GM12873 (cell line): ENCODE measurements at regions not wholly inside any gene's neighbourhood (a gene's known extent, or its start where the extent isn't known, plus 50 kb on each side); places are given as distances from the start of the nearest gene placed in this dataset.

Source experiments
- TF ChIP-seq, protein P1 (sequence below): IDR thresholded peaks from 2 replicates; pipeline ENCODE4 v1.5.1; 2012; ENCODE audit warnings: low read depth, mild to moderate bottlenecking, moderate library complexity, low read length, control low read depth; ENCODE audit not compliant: insufficient read depth; ENCODE audit errors: missing control alignments

DNA sequence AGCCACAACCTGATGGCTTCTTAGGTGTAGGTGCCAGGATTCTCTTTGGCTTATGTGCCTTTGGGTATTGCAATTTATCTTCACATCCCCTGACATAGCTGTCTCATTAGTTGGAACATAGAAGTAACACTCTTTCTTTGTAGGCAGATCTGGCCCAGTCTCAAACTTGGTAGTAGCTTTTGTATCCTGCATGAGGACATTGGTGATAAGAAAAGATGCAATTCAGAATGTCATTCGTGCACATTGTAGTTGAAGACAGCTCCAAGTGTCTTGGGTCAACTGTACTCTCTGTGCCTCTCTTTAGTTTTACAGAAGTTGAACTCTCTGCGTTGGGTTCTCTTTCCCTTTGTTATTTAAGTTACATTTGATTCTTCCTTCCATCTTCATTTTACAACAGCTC lies 69.6 kb upstream of the BCL11A start:
- TF ChIP-seq, protein P1, sequence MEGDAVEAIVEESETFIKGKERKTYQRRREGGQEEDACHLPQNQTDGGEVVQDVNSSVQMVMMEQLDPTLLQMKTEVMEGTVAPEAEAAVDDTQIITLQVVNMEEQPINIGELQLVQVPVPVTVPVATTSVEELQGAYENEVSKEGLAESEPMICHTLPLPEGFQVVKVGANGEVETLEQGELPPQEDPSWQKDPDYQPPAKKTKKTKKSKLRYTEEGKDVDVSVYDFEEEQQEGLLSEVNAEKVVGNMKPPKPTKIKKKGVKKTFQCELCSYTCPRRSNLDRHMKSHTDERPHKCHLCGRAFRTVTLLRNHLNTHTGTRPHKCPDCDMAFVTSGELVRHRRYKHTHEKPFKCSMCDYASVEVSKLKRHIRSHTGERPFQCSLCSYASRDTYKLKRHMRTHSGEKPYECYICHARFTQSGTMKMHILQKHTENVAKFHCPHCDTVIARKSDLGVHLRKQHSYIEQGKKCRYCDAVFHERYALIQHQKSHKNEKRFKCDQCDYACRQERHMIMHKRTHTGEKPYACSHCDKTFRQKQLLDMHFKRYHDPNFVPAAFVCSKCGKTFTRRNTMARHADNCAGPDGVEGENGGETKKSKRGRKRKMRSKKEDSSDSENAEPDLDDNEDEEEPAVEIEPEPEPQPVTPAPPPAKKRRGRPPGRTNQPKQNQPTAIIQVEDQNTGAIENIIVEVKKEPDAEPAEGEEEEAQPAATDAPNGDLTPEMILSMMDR, result no peak

DNA sequence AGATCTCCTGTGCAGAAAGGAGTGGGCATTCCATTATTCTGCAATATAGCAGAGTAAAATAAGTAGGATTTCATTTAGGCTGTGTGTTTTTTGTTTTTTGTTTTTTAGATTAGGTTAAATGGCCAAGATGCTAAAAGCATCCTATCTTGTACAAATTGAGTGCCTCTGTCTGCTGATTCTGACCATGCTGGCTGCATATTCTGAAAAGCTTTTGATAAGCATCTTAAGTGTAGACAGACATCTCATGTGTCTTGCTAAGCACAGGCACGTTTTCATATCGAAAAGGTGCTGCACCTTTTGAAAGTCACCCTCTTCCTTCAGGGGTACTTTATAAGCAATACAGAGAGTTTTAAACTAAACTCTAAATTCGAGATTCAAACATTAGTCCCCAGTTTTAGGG lies 74.0 kb upstream of the BCL11A start:
- TF ChIP-seq, protein P1, result no peak

DNA sequence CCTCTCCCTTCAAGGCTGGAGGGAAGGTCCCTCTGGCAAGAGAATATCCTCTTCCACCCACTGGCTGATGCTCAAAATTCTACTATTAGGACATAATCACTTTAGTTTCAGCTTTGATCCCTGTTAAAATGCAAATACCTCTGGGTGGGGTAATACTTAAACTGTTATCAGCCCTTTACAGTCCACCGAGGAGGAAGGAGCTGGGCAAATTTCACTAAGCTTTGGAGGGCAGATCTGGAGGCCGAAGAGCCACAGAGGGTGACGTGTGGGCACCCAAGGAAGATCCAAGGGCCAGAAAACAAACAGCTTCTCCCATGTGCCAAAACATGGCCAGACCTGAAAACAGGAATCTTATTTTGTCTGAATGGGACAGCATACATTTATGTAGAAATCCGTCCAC lies 74.6 kb upstream of the BCL11A start:
- TF ChIP-seq, protein P1, result no peak

DNA sequence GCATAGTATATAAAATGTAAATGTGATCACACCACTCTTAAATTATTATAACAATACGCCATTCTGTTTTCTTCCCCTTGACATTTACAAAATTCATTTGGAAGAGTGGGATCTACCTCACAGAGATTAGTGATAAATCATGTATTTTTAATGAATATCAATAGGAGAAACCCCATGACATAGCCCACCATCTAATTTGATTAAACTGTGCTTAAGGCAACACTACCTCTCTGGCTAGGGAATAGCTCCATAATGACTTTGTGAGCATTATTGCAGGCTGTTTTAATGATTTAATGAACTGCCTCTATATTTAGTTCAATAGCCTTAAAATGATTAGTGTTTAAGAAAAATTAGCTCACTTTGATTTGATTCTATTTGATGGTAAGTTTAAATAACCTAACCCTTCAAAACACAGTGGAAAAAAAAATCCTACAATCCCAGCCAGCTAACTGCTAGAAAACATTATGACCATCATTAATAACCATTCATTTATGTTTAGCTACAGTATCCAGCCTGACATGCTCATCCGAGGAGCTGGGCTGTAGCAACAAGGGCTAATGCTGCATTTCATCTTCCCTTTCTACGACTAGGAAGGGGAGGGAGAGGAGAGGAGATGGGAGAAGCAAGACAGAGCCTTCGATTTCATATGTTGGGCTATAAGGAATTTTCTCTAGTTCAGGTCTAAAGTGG lies 75.3 kb upstream of the BCL11A start:
- TF ChIP-seq, protein P1, result no peak

DNA sequence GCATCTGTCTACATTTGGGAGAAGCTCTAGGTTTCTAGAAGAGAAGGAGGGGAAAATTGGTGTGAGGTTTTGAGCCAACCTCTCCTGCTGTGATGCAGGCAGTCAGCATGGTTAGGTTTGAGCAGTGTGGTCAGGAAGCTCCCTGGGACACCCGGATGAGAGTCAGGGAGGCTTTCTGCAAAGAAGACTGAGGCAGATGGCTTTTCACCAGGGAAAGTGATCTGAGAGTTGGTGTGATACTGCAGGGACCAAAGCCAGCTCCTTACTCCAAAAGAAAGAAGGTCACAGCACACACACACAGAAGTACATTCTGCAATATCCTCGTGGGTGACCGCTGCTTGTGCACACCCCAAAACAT lies 75.8 kb upstream of the BCL11A start:
- TF ChIP-seq, protein P1, result no peak

DNA sequence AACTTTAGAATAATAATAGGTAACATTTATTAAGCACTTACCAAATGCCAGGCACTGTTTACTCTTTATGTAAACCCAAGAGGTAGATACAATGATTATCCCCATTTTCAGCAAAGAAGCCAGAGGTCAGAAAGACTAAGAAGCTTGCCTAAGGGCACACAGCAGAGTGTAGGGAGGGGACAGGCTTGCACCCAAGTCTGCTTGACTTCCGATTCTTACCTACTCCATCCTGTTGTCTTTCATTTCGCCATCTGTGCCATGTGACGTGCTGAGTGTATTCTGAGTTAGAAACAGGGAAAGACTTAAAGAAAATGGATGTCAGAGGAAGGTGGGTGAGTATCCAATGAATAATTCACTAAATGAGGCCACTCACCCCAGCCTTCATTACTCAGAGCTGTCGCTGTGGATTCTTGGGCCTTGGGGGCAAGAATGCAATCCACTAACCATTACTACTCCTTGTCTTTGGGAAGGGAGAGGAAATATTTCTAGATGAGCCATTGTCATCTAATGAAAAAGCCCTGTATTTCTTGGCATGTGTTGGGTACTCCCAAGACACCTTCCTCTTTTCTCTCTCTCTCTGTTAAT lies 76.4 kb upstream of the BCL11A start:
- TF ChIP-seq, protein P1, result no peak

DNA sequence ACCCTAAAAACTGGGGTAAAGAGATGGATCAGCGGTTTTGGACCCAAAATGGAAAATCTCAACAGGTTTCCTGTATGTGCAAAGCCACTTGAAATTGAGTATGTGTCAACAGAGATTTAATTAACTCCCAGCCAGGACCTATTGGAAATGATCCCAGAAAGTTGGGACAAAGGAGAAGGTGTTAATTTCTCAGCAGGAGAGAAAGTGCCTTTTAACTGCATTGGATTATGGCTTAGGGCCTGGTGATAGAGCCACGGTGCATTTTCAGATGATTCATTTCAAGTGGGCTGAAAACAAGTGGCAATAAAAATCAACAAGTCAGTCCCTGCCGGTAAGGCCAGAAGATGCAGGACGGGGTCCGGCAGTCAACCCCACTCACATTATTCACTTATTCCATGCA lies 80.2 kb upstream of the BCL11A start:
- TF ChIP-seq, protein P1, result no peak
